K562 (cell line): ENCODE measurements at regions not wholly inside any gene's neighbourhood (a gene's known extent, or its start where the extent isn't known, plus 50 kb on each side); places are given as distances from the start of the nearest gene placed in this dataset.
A peak's percentile ranks its signal among the peaks of the same experiment; 100 is the strongest.

ENCODE experiments used
- ARID3B ChIP-seq: fragments of 250-450 bp; sonication (Bioruptor Pico); IDR thresholded peaks from 2 replicates; pipeline ENCODE4 v1.4.0; 2020; ENCODE audit warnings: borderline replicate concordance
- CBFB ChIP-seq: sonication (generic); formaldehyde crosslinking; IDR thresholded peaks from 2 replicates; pipeline ENCODE4 v1.4.0; 2020; ENCODE audit warnings: mild to moderate bottlenecking, missing genetic modification reagents
- E2F1 ChIP-seq: sonication (generic); formaldehyde crosslinking; IDR thresholded peaks from 2 replicates; pipeline ENCODE4 v1.8.1; 2023; ENCODE audit warnings: mild to moderate bottlenecking, missing genetic modification reagents, moderate library complexity
- HLTF ChIP-seq: fragments of 450-650 bp; IDR thresholded peaks from 2 replicates; pipeline ENCODE4 v1.6.1; 2016
- HMGXB4 ChIP-seq: sonication (generic); formaldehyde crosslinking; IDR thresholded peaks from 2 replicates; pipeline ENCODE4 v1.8.1; 2023; ENCODE audit warnings: mild to moderate bottlenecking, missing genetic modification reagents
- POLR2G ChIP-seq: fragments of 200-400 bp; formaldehyde crosslinking; IDR thresholded peaks from 2 replicates; pipeline ENCODE4 v1.6.1; 2017; ENCODE audit warnings: low read depth, mild to moderate bottlenecking, antibody characterized with exemption, low read length, moderate library complexity
- RBM17 ChIP-seq: fragments of 200-400 bp; formaldehyde crosslinking; IDR thresholded peaks from 2 replicates; pipeline ENCODE4 v1.6.1; 2017; ENCODE audit warnings: low read depth, mild to moderate bottlenecking, low read length, borderline replicate concordance
- RCOR1 ChIP-seq, 2 experiments: IDR thresholded peaks; 2 replicates each; pipeline ENCODE4 v1.6.1; 2012; ENCODE audit warnings: low read depth in 2 of 2, low read length in 2 of 2, borderline replicate concordance in 1 of 2, improper control_type of control experiment in 1 of 2
- REST ChIP-seq, 2 experiments: fragments of 450-650 bp; formaldehyde crosslinking in 1 of 2; IDR thresholded peaks; 2 replicates each; pipeline versions ENCODE4 v1.4.0 to v1.6.1; 2014 to 2020; ENCODE audit warnings: mild to moderate bottlenecking in 2 of 2, borderline replicate concordance in 1 of 2, low read depth in 1 of 2
- SETDB1 ChIP-seq: IDR thresholded peaks from one replicate; pipeline ENCODE4 v1.6.1; 2012; ENCODE audit warnings: low read length, control low read depth, inconsistent platforms
- ZBTB33 ChIP-seq: sonication (generic); formaldehyde crosslinking; IDR thresholded peaks from 2 replicates; pipeline ENCODE4 v1.8.1; 2023; ENCODE audit warnings: mild to moderate bottlenecking, missing genetic modification reagents
- ZFPM2 ChIP-seq: fragments of 250-450 bp; sonication (Bioruptor Pico); IDR thresholded peaks from 2 replicates; pipeline ENCODE4 v1.5.1; 2022; ENCODE audit warnings: mild to moderate bottlenecking

GRCh38 chr10:33008499-33009243, 50.6 kb upstream of the ITGB1 start (continued):
- TF ChIP-seq POLR2G (no peak), REST (IDR thresholded peaks at IDR 0.05; ENCODE audit: borderline replicate concordance) (peak; percentile 95), REST (CRISPR knock-in tag; IDR thresholded peaks at IDR 0.05; ENCODE audit: low read depth) (no peak), RBM17 (no peak), HMGXB4 (CRISPR knock-in tag) (no peak), RCOR1 (IDR thresholded peaks at IDR 0.05; ENCODE audit: borderline replicate concordance in 1 of 2, low read depth in 2 of 2, low read length in 2 of 2) (no peak), E2F1 (CRISPR knock-in tag) (no peak), HLTF (no peak), SETDB1 (no peak), ZBTB33 (CRISPR knock-in tag) (no peak), CBFB (CRISPR knock-in tag) (no peak), ZFPM2 (CRISPR knock-in tag) (no peak), ARID3B (CRISPR knock-in tag) (no peak)
